ENCODE measurements at regions not wholly inside any gene's neighbourhood (a gene's known extent, or its start where the extent isn't known, plus 50 kb on each side); places are given as distances from the start of the nearest gene placed in this dataset.

- Histone ChIP-seq H3K27ac (ENCODE audit: low read depth, low read length) (no peak overlapping the region), H3K36me3 (ENCODE audit: insufficient read depth, low read length) (no peaks in the 10 kb centered on the region), H3K27me3 (ENCODE audit: insufficient read depth, low read length) (no peaks in the 10 kb centered on the region), H3K4me3 (ENCODE audit: low read depth, low read length) (no peak overlapping the region), H3K79me2 (ENCODE audit: control insufficient read depth, insufficient read depth, low read length, unreplicated experiment) (no peaks in the 10 kb centered on the region), H2AFZ (ENCODE audit: low read length, unreplicated experiment) (no peak overlapping the region), H3K4me1 (ENCODE audit: control insufficient read depth, insufficient read depth, low read length, unreplicated experiment) (no peaks in the 10 kb centered on the region)
Observed at GRCh38 chr2:65800998-65801397, 368.6 kb upstream of the SPRED2 start.

- Histone ChIP-seq H3K79me2 (ENCODE audit: control insufficient read depth, insufficient read depth, low read length, unreplicated experiment) (no peaks in the 10 kb centered on the region), H3K36me3 (ENCODE audit: insufficient read depth, low read length) (no peaks in the 10 kb centered on the region), H3K27me3 (ENCODE audit: insufficient read depth, low read length) (no peaks in the 10 kb centered on the region), H3K4me1 (ENCODE audit: control insufficient read depth, insufficient read depth, low read length, unreplicated experiment) (no peaks in the 10 kb centered on the region), H2AFZ (ENCODE audit: low read length, unreplicated experiment) (no peak overlapping the region), H3K27ac (ENCODE audit: low read depth, low read length) (no peak overlapping the region), H3K4me3 (ENCODE audit: low read depth, low read length) (no peak overlapping the region)
Observed at GRCh38 chr2:65799141-65799854, 366.9 kb upstream of the SPRED2 start.

GRCh38 chr2:65798641-65799040 lies 366.2 kb upstream of the SPRED2 start:
- H2AFZ ChIP-seq (ENCODE audit: low read length, unreplicated experiment): no peak overlapping the region

GRCh38 chr2:65794994-65795393 lies 362.6 kb upstream of the SPRED2 start:
- no peaks in the 10 kb centered on the region for H3K27me3 ChIP-seq (ENCODE audit: insufficient read depth, low read length)
- no peaks in the 10 kb centered on the region for H3K4me1 ChIP-seq (ENCODE audit: control insufficient read depth, insufficient read depth, low read length, unreplicated experiment)
- no peaks in the 10 kb centered on the region for H3K79me2 ChIP-seq (ENCODE audit: control insufficient read depth, insufficient read depth, low read length, unreplicated experiment)
- H3K4me3 ChIP-seq (ENCODE audit: low read depth, low read length): no peak overlapping the region
- no peaks in the 10 kb centered on the region for H3K36me3 ChIP-seq (ENCODE audit: insufficient read depth, low read length)
- no peak overlapping the region for H3K27ac ChIP-seq (ENCODE audit: low read depth, low read length)
- H2AFZ ChIP-seq (ENCODE audit: low read length, unreplicated experiment): no peak overlapping the region

More at GRCh38 chr2:65798641-65799040, 366.2 kb upstream of the SPRED2 start:
- Histone ChIP-seq H3K79me2 (ENCODE audit: control insufficient read depth, insufficient read depth, low read length, unreplicated experiment) (no peaks in the 10 kb centered on the region), H3K4me1 (ENCODE audit: control insufficient read depth, insufficient read depth, low read length, unreplicated experiment) (no peaks in the 10 kb centered on the region), H3K27ac (ENCODE audit: low read depth, low read length) (no peak overlapping the region), H3K36me3 (ENCODE audit: insufficient read depth, low read length) (no peaks in the 10 kb centered on the region), H3K27me3 (ENCODE audit: insufficient read depth, low read length) (no peaks in the 10 kb centered on the region), H3K4me3 (ENCODE audit: low read depth, low read length) (no peak overlapping the region)

- Histone ChIP-seq H3K36me3 (ENCODE audit: insufficient read depth, low read length) (no peaks in the 10 kb centered on the region), H3K79me2 (ENCODE audit: control insufficient read depth, insufficient read depth, low read length, unreplicated experiment) (no peaks in the 10 kb centered on the region), H3K4me1 (ENCODE audit: control insufficient read depth, insufficient read depth, low read length, unreplicated experiment) (no peaks in the 10 kb centered on the region), H3K4me3 (ENCODE audit: low read depth, low read length) (no peak overlapping the region), H2AFZ (ENCODE audit: low read length, unreplicated experiment) (no peak overlapping the region), H3K27me3 (ENCODE audit: insufficient read depth, low read length) (no peaks in the 10 kb centered on the region), H3K27ac (ENCODE audit: low read depth, low read length) (no peak overlapping the region)
Observed at GRCh38 chr2:65791404-65791975, 359.1 kb upstream of the SPRED2 start.

- Histone ChIP-seq H3K27ac (ENCODE audit: low read depth, low read length) (no peak overlapping the region), H3K4me1 (ENCODE audit: control insufficient read depth, insufficient read depth, low read length, unreplicated experiment) (no peaks in the 10 kb centered on the region), H3K79me2 (ENCODE audit: control insufficient read depth, insufficient read depth, low read length, unreplicated experiment) (no peaks in the 10 kb centered on the region), H2AFZ (ENCODE audit: low read length, unreplicated experiment) (no peak overlapping the region), H3K36me3 (ENCODE audit: insufficient read depth, low read length) (no peaks in the 10 kb centered on the region), H3K4me3 (ENCODE audit: low read depth, low read length) (no peak overlapping the region), H3K27me3 (ENCODE audit: insufficient read depth, low read length) (no peaks in the 10 kb centered on the region)
Observed at GRCh38 chr2:65790676-65790935, 358.2 kb upstream of the SPRED2 start.

GRCh38 chr2:65789923-65790675 lies 357.7 kb upstream of the SPRED2 start:
- H2AFZ ChIP-seq (ENCODE audit: low read length, unreplicated experiment): no peak overlapping the region
- H3K4me3 ChIP-seq (ENCODE audit: low read depth, low read length): no peak overlapping the region
- no peak overlapping the region for H3K27ac ChIP-seq (ENCODE audit: low read depth, low read length)
- H3K79me2 ChIP-seq (ENCODE audit: control insufficient read depth, insufficient read depth, low read length, unreplicated experiment): no peaks in the 10 kb centered on the region
- no peaks in the 10 kb centered on the region for H3K4me1 ChIP-seq (ENCODE audit: control insufficient read depth, insufficient read depth, low read length, unreplicated experiment)
- H3K27me3 ChIP-seq (ENCODE audit: insufficient read depth, low read length): no peaks in the 10 kb centered on the region
- H3K36me3 ChIP-seq (ENCODE audit: insufficient read depth, low read length): no peaks in the 10 kb centered on the region

- no peaks in the 10 kb centered on the region for H3K27me3 ChIP-seq (ENCODE audit: insufficient read depth, low read length)
- H2AFZ ChIP-seq (ENCODE audit: low read length, unreplicated experiment): no peak overlapping the region
- no peak overlapping the region for H3K4me3 ChIP-seq (ENCODE audit: low read depth, low read length)
- no peak overlapping the region for H3K27ac ChIP-seq (ENCODE audit: low read depth, low read length)
- H3K36me3 ChIP-seq (ENCODE audit: insufficient read depth, low read length): no peaks in the 10 kb centered on the region
- no peaks in the 10 kb centered on the region for H3K79me2 ChIP-seq (ENCODE audit: control insufficient read depth, insufficient read depth, low read length, unreplicated experiment)
- H3K4me1 ChIP-seq (ENCODE audit: control insufficient read depth, insufficient read depth, low read length, unreplicated experiment): no peaks in the 10 kb centered on the region
Observed at GRCh38 chr2:65788556-65788955, 356.2 kb upstream of the SPRED2 start.

GRCh38 chr2:65786765-65787164 lies 354.4 kb upstream of the SPRED2 start:
- Histone ChIP-seq H3K36me3 (ENCODE audit: insufficient read depth, low read length) (no peaks in the 10 kb centered on the region), H3K4me1 (ENCODE audit: control insufficient read depth, insufficient read depth, low read length, unreplicated experiment) (no peaks in the 10 kb centered on the region), H3K27ac (ENCODE audit: low read depth, low read length) (no peak overlapping the region), H3K27me3 (ENCODE audit: insufficient read depth, low read length) (no peaks in the 10 kb centered on the region), H3K4me3 (ENCODE audit: low read depth, low read length) (no peak overlapping the region), H2AFZ (ENCODE audit: low read length, unreplicated experiment) (no peak overlapping the region), H3K79me2 (ENCODE audit: control insufficient read depth, insufficient read depth, low read length, unreplicated experiment) (no peaks in the 10 kb centered on the region)

GRCh38 chr2:65786007-65786717 lies 353.8 kb upstream of the SPRED2 start:
- Histone ChIP-seq H2AFZ (ENCODE audit: low read length, unreplicated experiment) (no peak overlapping the region), H3K27ac (ENCODE audit: low read depth, low read length) (no peak overlapping the region), H3K36me3 (ENCODE audit: insufficient read depth, low read length) (no peaks in the 10 kb centered on the region), H3K79me2 (ENCODE audit: control insufficient read depth, insufficient read depth, low read length, unreplicated experiment) (no peaks in the 10 kb centered on the region), H3K27me3 (ENCODE audit: insufficient read depth, low read length) (no peaks in the 10 kb centered on the region), H3K4me1 (ENCODE audit: control insufficient read depth, insufficient read depth, low read length, unreplicated experiment) (no peaks in the 10 kb centered on the region), H3K4me3 (ENCODE audit: low read depth, low read length) (no peak overlapping the region)
